Activated naive CD4-positive, alpha-beta T cell (primary cell): ENCODE measurements at regions not wholly inside any gene's neighbourhood (a gene's known extent, or its start where the extent isn't known, plus 50 kb on each side); places are given as distances from the start of the nearest gene placed in this dataset.

Source experiments
- DNase-seq, 4 experiments: peaks; one replicate each; lab custom pipeline; 2025; lab: John Stamatoyannopoulos, UW

DNA sequence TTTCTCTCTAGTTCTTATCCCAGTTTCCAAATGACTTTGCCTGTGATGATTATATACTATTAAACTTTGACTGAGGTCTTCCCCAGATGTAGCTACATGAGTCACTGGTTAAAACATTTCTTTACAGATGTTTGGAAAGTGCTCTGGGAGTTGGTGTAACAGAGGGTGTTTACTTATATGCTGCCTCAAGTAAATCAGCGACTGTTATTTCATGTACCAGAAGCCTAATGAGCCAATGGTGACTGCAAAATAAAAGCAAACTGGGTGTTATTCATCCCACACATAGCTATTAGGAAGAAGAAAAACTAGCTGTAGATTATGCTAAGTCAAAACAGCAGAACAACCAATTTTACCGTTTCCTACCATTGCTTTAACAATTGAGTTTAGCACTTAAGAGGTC is 929.7 kb upstream of the SEMA6A start:
- DNase-seq, result no peak

DNA sequence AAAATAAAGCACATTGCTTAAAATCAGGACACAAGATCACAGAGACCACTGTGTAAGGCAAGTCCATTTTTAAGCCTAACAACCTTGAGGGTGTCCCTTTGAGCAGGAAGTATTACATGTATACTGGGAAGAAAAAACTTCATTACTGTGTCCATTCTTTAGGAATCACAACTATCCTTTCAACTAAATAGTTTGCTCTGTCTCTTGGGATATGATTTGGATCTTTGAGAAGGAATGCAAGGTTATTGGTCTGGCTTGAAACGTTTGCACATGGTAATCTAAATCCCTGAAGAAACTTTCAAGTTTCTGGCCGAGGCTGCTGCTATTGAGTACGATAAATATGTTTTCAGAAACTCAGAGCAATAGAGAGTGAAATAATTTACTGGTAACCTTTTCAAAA is 923.0 kb upstream of the SEMA6A start:
- DNase-seq, result no peak

DNA sequence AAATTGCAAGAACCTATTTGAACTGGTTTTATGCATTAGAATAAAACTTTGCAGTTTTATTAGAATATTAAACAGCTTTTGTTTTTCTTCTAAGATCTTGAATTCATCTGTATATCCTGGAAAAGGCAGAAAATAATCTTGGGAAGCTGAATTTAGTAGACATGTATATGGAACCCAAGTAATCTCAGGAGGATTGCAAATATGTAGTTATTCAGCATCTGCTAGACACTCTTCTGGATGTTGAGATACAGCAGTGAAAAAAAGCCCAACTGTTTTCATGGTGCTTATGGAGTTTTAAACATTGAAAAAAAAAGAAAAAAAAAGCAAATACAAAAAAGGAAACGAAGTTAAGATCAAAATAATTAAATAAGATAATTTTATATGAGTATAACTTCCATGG is 922.2 kb upstream of the SEMA6A start:
- DNase-seq, result no peak

DNA sequence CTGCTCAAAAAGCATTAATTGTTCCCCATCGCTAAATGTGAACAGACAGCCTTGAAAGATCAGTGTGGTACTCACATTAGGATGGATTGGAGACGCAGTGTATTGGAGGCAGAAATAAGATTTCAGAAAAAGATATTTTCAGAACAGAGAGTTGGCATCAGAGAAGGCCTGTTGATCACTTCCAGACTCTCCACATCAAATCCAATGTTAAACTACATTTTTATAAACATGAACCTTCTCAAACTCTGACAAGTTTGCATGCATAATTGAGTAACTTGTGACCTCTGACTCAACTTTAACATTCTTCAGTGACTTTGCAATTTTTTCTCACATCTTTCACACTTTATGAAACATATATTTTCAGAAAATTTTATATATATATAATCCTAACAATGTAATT is 919.6 kb upstream of the SEMA6A start:
- no peak for DNase-seq

DNA sequence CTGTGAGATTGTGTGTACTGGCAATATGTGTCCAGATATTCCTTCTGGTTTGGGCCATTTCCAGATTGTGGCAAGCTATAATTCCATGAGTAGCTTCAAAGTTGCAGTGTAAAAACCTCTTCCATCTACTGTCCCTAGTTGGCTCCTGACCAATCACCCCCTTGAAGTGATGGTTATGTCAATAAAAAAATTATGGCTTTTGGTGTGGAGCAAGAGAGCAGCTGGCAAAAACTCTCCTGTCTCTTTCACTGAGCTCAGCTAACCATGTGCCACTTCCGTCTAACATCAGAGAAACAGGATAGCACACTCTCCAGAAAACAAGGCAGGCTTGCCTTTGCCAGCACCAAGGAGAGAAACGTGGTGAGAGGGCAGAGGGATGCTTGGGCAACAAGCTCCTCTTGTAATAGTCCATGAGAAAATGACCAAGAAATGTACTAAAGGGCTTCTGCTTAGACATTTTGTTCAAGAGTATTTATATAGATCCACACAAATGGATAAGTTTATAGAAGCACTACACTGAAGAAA is 914.4 kb upstream of the SEMA6A start:
- DNase-seq, result no peak

DNA sequence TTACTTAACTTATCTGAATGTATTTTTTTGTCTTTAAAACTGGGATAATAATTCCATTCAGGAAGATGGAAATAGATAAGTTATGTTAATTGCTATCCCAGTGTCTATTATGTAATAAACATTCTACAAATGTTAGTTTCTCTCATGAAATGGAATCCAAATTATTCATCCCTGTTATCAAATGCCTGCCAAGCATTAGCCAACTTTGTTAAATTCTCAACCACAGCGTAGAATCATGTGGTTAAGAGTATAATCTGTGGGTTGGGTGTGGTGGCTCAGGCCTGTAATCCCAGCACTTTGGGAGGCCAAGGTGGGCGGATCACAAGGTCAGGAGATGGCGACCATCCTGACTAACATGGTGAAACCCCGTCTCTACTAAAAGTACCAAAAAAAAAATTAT is 912.9 kb upstream of the SEMA6A start:
- DNase-seq, result no peak

DNA sequence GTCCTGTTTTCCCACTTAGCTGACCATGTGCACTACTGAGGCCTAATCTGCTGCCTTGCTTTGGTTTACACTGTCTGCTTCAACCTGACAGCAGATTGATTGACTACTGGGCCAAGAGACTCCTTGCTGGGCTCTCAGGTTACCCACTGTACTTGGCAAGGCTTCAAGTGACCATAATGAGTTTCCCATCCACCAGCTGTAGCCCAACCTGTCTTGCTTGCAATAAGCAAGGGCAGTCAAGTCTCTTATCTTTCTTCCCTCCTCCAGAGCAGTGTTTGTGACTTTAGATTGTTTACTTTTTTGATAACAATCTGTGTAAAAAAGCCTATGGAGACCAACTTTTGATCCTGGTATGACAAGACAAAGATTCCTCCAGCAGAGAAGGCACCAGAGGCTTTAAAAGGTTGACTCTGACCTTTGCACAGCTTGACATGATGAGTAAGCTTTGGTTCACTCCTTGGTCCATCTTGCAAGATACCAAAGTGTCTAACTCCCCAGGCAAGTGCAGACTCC is 912.3 kb upstream of the SEMA6A start:
- DNase-seq, result no peak

DNA sequence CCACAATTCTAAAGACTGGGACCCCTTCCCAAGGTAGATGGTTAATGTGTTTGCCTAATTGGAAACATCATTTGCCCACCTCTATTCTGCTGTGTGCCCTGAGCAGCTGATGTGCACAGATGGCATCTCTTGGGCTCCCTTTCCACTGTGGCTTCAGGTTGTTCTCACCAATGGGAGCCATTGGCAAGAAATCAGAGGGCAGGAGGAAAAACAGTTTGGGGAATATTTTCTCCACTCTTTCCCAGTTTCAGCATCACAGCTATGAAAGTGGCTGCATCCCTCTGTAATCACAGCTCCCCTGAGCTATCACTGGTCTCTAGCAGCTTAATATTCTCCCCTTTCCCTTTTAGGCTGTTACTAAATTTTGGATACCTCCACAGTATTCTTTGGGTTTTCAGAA is 911.6 kb upstream of the SEMA6A start:
- no peak for DNase-seq

DNA sequence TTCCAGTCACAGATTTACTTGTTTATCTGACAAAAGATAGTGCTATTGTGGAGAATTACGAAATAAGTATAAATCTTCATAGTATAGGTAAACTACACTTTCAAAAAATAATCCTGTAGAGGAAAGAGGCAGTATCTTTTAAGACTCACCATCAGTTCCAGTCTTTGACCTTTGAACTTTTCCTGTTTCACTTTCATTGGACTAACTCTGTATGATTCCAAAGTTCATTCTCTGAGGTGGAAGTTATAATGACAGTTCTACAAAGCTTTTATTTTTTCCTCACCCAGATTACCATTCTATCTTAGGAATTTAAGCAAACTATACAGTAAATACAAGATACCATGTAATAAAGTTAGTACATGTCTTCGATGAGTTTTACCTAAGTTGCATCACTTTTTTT is 901.3 kb upstream of the SEMA6A start:
- DNase-seq, result no peak

DNA sequence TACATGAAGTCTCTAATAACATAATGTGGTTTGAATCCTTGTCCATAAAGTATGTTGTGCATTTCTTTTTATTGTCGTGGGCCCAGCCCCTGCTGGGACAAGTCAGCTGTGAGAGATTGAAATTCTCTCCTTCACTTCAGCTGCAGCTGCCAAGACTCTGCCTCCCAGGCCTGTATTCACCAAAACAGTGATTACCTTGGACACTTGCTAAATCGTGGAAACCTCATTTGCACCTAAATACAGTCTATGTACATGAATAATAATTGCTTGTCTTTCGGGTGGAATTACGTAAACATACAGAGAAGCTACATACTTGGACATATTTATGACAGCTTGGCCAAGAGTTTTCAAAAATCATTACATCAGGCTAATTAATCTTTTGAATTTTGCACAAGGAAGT is 898.5 kb upstream of the SEMA6A start:
- no peak for DNase-seq

DNA sequence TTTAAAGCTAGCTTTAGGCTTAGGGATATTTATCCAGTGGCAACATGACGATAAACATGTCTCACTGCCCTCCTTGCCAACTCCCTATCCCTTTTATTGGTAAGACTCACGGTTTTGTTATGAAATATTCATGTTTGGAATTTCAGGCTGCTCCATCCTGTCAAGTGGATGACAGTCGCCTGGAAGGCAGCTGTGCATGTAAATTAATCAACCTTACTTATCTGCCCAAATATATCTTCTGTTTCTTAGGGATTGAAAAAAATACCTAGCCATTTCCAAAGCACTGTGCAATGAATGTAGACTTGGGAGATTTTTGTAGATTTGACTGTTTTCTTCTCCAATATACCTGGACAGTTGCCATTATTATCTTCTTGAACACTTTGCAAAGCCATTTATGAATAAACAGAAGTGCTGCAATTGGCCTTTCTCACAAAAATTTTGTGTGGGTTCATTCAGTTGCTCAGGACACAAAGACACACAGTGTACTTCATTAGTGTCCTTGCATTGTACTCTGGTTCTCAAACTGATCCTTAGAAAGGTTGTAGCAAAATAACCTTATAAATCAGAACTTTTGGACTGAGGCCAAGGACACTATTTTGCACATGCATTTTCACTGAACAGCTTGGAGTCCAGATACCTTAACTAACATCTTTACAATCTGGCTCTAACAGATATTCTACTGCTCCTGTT is 889.4 kb upstream of the SEMA6A start:
- DNase-seq, result no peak

DNA sequence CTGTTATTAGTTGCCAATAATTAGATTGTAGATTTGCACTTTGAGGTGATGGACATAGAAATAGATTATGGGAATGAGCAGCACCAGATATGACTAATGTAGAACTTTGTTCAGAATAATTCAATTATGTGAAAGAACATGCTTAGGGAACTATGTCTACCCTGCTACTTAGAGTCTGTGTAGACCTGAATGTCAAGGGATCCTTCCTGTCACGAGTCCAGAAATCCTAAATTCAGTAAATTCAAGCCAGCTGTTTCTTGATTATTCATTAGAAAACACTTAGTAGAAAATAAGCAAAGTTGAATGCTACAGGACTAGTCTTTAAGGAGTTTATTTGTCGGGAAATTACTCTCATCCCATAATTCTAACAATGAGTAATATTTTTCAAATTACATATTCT is 887.3 kb upstream of the SEMA6A start:
- DNase-seq, result no peak

DNA sequence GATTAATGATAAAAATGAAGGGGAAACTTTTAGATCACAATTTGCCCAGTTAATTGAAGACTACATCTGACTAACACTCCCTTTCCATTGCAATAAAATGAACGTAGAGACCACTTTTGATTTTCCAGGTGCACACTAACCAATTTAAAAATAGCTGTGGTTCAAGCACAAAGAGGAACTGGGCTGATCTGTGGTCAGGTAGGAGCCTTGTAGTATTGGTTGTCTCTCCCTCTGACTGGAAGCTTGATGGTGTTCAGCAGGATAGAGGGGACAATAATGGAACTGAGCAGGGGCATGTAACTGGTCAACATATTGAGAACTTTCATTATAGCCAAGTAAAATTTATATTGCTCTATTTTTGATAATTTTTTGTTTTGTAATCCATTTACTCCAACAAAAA is 886.8 kb upstream of the SEMA6A start:
- DNase-seq, result no peak

DNA sequence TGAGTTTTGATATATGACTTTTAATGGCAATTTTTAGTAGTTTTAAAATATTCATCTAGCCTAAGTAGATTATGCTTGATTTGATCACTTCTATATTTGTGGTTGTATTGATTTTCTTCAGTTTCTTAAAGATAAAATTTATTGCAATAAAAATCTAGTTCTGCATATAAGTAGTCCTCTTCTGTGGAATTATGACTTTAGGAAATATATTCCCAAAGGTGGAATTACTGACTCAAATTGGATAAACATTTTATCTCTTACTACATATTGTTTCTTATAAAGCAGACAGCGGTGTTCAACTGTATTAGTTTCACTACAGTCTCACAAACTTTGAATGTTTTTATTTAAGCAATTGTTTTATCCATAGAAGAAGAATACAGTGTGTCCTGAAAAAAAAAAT is 883.0 kb upstream of the SEMA6A start:
- no peak for DNase-seq

DNA sequence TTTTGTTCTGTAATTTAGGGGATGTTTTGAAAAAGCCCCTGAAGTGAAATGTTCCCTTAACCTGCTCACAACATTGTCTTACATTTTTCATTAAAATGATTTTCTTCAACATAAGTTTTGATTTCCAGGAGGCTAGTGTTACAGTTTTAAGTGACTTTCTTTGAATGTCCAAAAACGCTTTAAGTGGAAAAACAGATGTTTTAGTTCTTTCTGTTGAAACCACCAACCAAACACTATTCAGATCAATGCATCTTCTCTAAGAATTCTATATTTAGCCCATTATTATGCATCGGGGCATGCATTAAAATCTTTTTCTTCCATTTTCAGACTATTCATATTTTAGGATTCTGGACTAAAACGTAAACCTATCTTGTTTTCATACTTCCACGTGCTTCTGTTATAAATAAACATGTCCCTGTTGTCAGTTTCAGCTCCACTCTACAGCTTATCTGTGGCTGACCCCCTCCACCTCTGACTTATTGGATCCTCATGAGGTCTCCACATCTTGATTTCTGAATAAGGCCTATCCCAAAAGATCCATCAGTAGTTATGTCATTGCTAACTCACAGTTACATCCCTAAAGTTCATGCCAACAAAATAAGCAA is 882.3 kb upstream of the SEMA6A start:
- no peak for DNase-seq

DNA sequence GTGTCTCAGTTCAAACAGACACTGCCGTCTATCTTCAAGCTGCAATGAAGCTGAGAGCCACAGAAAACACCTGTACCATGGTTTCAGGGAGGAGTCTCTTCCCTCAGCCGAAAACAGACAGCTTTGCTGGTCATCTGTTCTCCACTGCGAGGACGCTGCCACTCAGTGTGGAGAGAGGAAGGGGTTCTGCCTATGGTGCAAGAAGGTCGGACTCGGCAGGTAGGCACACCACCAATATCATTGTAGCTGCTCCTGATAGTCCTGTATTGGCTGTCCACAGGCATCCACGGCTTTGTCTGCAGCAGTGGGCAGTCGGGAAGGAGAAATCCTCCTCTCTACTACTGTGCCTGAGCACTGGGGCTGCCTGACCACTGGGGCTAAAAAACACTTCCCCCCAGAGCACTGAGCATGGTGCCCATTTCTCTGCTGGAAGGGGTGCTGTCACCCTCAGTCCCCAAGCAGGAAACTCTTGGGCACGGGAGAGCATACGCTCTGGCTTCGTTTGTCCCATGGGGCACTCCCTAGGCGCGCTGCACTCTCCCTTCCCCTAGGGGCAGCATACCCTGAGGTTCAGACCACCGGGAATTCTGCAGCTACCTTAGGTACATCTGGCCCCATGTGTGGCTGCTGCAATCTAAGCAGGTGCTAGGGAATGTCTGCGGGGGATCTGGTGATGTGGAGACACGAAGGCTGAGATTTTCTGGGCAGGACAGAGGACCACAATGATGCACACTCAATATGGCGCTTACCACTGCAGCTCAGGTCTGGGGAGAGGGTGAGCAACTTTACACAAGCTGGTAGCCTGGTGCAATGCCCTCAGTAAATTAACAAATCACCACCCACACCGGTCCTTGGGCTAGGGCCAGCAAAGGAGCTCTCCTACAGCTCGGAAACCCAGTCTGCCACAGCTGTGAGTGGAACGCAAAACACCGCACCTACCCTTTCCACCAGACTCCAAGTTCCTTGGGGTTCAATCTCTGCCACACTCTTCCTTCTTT is 880.9 kb upstream of the SEMA6A start:
- no peak for DNase-seq

DNA sequence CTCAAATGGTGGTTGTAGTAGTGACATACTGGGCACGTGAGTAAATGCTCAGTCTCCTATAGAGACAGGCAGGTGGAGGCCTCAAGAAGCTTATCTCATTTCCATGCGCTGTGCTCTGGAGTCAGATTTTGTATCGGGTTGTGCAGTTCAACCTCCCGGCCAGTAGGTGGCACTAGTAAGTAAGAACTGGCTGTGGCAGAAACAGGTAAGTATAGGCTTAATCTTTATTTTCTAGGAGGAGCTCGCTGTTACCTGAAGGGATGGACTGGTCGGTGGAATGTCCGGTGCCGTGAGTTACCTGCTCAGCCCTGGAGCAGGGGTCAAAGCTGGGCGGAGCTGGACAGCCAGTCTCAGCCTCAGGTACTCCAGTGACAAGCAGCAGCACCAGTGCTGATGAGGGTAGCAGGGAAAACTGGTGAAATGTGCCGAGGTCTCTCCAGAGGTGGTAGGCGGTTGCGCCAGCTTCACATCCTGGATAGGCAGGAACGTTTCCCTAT is 880.1 kb upstream of the SEMA6A start:
- DNase-seq, result peak in 2 of 4 experiments; percentile 1 to 2

DNA sequence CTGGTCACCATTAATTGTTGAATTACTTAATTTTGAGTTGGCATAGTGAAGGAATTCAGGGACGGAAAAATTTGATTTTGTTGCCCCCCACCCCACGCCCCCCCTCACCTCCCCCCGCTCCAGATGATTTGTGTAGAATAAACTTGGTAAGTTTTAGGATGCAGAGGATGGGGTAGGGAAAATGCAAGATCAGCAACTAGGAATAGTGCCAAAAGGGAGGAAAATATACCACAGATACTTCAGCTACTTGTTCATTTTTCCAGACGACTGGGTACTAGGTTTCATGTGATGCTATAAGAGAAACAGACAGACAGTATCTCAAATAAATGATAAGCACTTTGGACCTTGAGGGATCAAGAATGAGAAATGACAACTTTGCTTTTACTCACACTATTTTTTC is 862.2 kb upstream of the SEMA6A start:
- no peak for DNase-seq

DNA sequence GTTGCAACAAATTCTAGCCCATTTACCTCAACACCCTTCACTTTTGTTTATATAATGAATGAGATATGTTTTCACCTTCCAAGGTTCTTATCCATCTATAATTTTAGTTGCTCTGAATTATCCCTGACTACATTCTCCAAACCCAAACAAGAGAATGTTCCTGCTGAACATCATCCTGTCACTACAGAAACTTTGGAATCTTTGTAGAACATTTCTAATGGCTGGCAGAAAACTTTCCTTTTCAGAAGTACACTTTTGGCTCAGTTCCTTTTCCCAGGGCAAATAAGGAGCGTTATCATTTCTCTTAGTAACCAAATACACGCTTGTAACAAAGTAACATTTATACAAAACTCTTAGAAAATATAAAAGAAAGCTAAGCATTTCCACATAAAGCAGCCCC is 860.6 kb upstream of the SEMA6A start:
- no peak for DNase-seq

DNA sequence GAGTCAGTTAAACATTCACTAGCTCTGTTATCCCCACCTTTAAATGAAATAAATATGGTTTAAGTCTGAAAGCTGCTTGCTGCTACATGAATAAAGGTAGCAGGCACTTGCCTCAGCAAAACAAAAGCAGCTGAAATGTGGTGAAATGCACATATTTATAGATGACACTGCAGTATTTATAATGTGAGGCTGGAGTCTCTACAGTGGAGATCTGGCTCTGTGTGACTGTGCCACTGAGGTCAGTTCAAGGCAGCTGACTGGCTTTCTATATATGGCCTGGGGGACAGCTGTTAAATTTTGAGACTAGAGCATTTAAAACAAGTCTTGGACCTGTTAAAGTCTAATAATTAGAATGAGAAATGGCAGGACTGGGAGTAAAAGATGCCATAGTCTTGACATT is 859.6 kb upstream of the SEMA6A start:
- DNase-seq, result no peak

DNA sequence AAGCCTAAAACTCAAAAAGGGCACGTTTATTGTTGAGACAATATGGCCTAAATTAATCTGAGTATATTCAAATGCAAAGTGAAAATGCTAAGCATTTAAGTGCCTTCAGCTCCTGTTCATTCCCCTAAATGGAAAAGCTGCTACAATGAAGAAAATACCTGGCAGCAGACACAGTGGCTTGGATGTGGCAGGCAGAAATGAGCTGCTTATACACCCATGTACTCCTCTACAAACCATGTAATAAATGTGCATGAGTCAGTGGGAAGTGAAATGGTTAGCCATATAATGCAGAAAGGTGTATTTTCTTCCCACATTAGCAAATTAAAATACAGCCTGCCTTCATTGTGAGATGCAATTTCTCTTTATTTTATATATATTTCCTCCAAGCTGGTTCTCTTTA is 859.2 kb upstream of the SEMA6A start:
- DNase-seq, result no peak

DNA sequence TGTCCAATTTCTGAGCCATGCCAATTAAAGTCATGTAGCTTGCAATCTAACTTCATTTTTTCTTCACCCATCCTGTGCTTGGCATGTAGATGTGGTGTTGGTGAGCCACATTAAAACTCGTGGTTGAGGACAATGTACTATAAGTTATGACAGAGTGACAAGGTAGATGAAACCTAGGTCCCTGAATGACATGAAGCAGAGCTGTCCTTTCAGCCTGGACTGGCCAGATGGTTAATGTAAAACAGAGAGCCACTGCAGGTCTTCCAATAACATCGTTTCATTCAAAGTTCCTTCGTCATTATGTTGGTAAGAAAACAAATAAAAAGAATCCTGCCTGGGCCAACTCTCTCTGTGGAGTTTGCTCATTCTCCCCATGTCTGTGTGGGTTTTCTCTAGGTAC is 856.5 kb upstream of the SEMA6A start:
- no peak for DNase-seq
